HL-60 (cell line): ENCODE measurements at regions not wholly inside any gene's neighbourhood (a gene's known extent, or its start where the extent isn't known, plus 50 kb on each side); places are given as distances from the start of the nearest gene placed in this dataset.

ENCODE experiments used
- DNase-seq, 2 experiments: peaks; one replicate each; pipeline ENCODE4 v3.0.0-alpha.2; 2010 to 2020; ENCODE audit warnings: low read depth in 1 of 2, low spot score in 1 of 2
- H3K27ac ChIP-seq: fragments of 250-450 bp; sonication (Bioruptor Pico); replicated peaks from 2 replicates; pipeline ENCODE4 v1.5.1; 2020; ENCODE audit warnings: mild to moderate bottlenecking, moderate library complexity
- H3K27me3 ChIP-seq: fragments of 250-450 bp; sonication (Bioruptor Pico); 2 replicates; pipeline ENCODE4 v1.5.1; 2021; ENCODE audit warnings: mild to moderate bottlenecking, moderate library complexity; ENCODE audit not compliant: insufficient read depth, poor library complexity, severe bottlenecking
- H3K4me3 ChIP-seq: replicated peaks from 2 replicates; pipeline ENCODE4 v1.5.1; 2011; ENCODE audit warnings: mild to moderate bottlenecking, control low read depth, low read length; ENCODE audit not compliant: insufficient read depth
- GABPA ChIP-seq: IDR thresholded peaks from 2 replicates; pipeline ENCODE4 v1.6.1; 2012; ENCODE audit warnings: low read depth
- POLR2AphosphoS5 ChIP-seq: IDR thresholded peaks from 2 replicates; pipeline ENCODE4 v1.6.1; 2012; ENCODE audit warnings: low read depth
- SPI1 ChIP-seq: IDR thresholded peaks from 2 replicates; pipeline ENCODE4 v1.6.1; 2012; ENCODE audit warnings: low read depth, mild to moderate bottlenecking, borderline replicate concordance
- TF ChIP-seq, protein P1 (sequence below): IDR thresholded peaks from one replicate; pipeline ENCODE4 v1.5.1; 2011; ENCODE audit warnings: low read length, control low read depth, inconsistent platforms; ENCODE audit not compliant: insufficient read depth
- TF ChIP-seq, protein P2 (sequence below): IDR thresholded peaks from 2 replicates; pipeline ENCODE4 v1.6.1; 2012; ENCODE audit warnings: low read depth; ENCODE audit not compliant: insufficient replicate concordance

DNA sequence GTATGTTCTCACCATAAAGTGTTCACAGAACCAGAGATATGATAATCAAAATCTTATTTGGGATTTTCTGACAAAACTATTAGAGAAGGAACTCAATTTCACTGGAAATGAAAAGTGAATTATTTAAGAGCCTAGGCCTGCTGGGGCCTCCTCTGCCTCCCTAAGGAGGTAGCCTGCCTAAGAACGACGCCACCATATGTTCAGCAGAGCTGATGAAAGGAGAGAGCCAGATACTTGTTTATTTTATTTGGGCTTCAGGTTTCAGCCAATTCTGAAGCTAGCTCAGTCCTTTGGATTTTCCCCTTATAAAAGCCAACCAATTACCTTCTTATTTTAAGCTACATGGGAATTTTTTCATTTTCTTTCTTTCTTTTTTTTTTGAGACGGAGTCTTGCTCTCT is 433.1 kb upstream of the MAP2 start:
- Histone ChIP-seq H3K27ac (no peak overlapping the region), H3K27me3 (no peaks in the 10 kb centered on the region), H3K4me3 (no peak overlapping the region)
- DNase-seq = no peak
- TF ChIP-seq, protein P1, sequence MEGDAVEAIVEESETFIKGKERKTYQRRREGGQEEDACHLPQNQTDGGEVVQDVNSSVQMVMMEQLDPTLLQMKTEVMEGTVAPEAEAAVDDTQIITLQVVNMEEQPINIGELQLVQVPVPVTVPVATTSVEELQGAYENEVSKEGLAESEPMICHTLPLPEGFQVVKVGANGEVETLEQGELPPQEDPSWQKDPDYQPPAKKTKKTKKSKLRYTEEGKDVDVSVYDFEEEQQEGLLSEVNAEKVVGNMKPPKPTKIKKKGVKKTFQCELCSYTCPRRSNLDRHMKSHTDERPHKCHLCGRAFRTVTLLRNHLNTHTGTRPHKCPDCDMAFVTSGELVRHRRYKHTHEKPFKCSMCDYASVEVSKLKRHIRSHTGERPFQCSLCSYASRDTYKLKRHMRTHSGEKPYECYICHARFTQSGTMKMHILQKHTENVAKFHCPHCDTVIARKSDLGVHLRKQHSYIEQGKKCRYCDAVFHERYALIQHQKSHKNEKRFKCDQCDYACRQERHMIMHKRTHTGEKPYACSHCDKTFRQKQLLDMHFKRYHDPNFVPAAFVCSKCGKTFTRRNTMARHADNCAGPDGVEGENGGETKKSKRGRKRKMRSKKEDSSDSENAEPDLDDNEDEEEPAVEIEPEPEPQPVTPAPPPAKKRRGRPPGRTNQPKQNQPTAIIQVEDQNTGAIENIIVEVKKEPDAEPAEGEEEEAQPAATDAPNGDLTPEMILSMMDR = no peak
- TF ChIP-seq, protein P2, sequence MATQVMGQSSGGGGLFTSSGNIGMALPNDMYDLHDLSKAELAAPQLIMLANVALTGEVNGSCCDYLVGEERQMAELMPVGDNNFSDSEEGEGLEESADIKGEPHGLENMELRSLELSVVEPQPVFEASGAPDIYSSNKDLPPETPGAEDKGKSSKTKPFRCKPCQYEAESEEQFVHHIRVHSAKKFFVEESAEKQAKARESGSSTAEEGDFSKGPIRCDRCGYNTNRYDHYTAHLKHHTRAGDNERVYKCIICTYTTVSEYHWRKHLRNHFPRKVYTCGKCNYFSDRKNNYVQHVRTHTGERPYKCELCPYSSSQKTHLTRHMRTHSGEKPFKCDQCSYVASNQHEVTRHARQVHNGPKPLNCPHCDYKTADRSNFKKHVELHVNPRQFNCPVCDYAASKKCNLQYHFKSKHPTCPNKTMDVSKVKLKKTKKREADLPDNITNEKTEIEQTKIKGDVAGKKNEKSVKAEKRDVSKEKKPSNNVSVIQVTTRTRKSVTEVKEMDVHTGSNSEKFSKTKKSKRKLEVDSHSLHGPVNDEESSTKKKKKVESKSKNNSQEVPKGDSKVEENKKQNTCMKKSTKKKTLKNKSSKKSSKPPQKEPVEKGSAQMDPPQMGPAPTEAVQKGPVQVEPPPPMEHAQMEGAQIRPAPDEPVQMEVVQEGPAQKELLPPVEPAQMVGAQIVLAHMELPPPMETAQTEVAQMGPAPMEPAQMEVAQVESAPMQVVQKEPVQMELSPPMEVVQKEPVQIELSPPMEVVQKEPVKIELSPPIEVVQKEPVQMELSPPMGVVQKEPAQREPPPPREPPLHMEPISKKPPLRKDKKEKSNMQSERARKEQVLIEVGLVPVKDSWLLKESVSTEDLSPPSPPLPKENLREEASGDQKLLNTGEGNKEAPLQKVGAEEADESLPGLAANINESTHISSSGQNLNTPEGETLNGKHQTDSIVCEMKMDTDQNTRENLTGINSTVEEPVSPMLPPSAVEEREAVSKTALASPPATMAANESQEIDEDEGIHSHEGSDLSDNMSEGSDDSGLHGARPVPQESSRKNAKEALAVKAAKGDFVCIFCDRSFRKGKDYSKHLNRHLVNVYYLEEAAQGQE = no peak
- TF ChIP-seq GABPA = no peak
- TF ChIP-seq SPI1 = no peak
- TF ChIP-seq POLR2AphosphoS5 = no peak

DNA sequence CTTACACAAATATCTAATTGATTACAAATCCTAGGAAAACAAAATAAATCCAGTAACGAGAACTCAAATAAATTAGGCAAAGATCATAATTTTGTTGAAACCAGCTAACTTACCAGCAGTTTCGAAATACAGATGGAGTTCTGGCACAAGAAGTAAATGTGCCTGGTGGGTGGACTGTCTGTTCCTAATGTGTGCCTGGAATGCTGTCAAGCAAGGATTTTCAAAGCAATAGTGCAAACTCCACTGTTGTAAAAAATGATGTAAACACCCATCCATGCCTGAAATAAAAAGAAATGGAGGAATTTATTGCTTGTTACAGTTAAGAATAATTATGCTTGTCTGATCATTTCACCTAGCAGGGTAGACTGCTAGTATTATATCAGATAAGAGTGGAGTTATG is 423.9 kb upstream of the MAP2 start:
- DNase-seq = no peak
- TF ChIP-seq, protein P2 = no peak
- TF ChIP-seq GABPA (no peak), POLR2AphosphoS5 (no peak), SPI1 (no peak)
- TF ChIP-seq, protein P1 = no peak
- Histone ChIP-seq H3K4me3 (no peak overlapping the region), H3K27me3 (no peaks in the 10 kb centered on the region), H3K27ac (no peak overlapping the region)

DNA sequence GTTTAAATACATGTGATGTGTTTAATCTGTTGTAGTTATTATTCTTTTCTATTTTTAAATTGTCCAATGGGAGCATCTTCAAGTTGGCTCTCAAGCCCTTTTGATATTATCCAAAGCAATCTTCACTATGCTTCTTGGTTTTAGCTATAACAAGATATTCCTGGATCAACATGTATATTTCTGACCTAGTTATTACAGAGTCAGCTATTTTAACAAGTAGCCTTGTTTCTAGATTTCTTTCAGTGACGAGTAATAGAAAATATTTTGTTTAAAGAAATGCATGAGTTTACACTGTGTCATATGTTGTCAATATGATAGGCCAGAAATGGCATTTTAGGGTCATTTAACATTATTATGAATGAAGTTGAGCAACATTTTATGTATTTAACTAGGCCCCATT is 421.8 kb upstream of the MAP2 start:
- Histone ChIP-seq H3K4me3 (no peak overlapping the region), H3K27me3 (no peaks in the 10 kb centered on the region), H3K27ac (no peak overlapping the region)
- no peak for DNase-seq
- no peak for TF ChIP-seq SPI1
- TF ChIP-seq, protein P1 = no peak
- TF ChIP-seq, protein P2 = no peak
- no peak for TF ChIP-seq GABPA
- no peak for TF ChIP-seq POLR2AphosphoS5
